DOHH2 (cell line): ENCODE measurements at regions not wholly inside any gene's neighbourhood (a gene's known extent, or its start where the extent isn't known, plus 50 kb on each side); places are given as distances from the start of the nearest gene placed in this dataset.
"Not testable (repeated sequence)": the region's sequence is repeated elsewhere in the genome, so short reads cannot be mapped to it uniquely, and the experiment has no call there.

Experiments
- H3F3A ChIP-seq: fragments of 200-600 bp; sonication (generic), shearing (Covaris generic); 2 replicates; pipeline ENCODE4 v1.6.0; 2016; ENCODE audit warnings: antibody characterized with exemption, mild to moderate bottlenecking; ENCODE audit not compliant: control insufficient read depth, insufficient read depth
- H3K27ac ChIP-seq: fragments of 200-600 bp; sonication (generic); 2 replicates; pipeline ENCODE4 v1.5.1; 2014; ENCODE audit warnings: low read depth, mild to moderate bottlenecking, low read length, moderate library complexity
- H3K27me3 ChIP-seq: fragments of 200-600 bp; sonication (generic); 2 replicates; pipeline ENCODE4 v1.6.1; 2014; ENCODE audit warnings: mild to moderate bottlenecking, low read length, mixed read lengths; ENCODE audit not compliant: control insufficient read depth
- H3K36me3 ChIP-seq: fragments of 200-600 bp; sonication (generic); 2 replicates; pipeline ENCODE4 v1.6.1; 2014; ENCODE audit warnings: mild to moderate bottlenecking, low read length, moderate library complexity, mixed read lengths; ENCODE audit not compliant: control insufficient read depth
- H3K4me1 ChIP-seq: fragments of 200-600 bp; sonication (generic); 2 replicates; pipeline ENCODE4 v1.6.1; 2014; ENCODE audit warnings: mild to moderate bottlenecking, low read length, mixed read lengths; ENCODE audit not compliant: control insufficient read depth
- H3K4me2 ChIP-seq: fragments of 200-600 bp; sonication (generic); 2 replicates; pipeline ENCODE4 v1.6.0; 2014; ENCODE audit warnings: mild to moderate bottlenecking, low read length, moderate library complexity
- H3K4me3 ChIP-seq: fragments of 200-600 bp; sonication (generic); 2 replicates; pipeline ENCODE4 v1.5.1; 2014; ENCODE audit warnings: mild to moderate bottlenecking, low read length, mixed read lengths
- H3K79me2 ChIP-seq: fragments of 200-600 bp; sonication (generic); 2 replicates; pipeline ENCODE4 v1.6.1; 2014; ENCODE audit warnings: mild to moderate bottlenecking, low read length, mixed read lengths; ENCODE audit not compliant: control insufficient read depth
- H3K9me2 ChIP-seq: fragments of 200-600 bp; sonication (generic); replicated peaks from 2 replicates; pipeline ENCODE4 v1.6.1; 2014; ENCODE audit warnings: mild to moderate bottlenecking, low read length, mixed read lengths; ENCODE audit not compliant: control insufficient read depth
- H3K9me3 ChIP-seq: fragments of 200-600 bp; sonication (generic); 2 replicates; pipeline ENCODE4 v1.6.1; 2014; ENCODE audit warnings: antibody characterized with exemption, low read length, mixed read lengths; ENCODE audit not compliant: control insufficient read depth, insufficient read depth
- H4K20me1 ChIP-seq: fragments of 200-600 bp; sonication (generic); 2 replicates; pipeline ENCODE4 v1.6.0; 2014; ENCODE audit warnings: low read depth, mild to moderate bottlenecking, antibody characterized with exemption, low read length, moderate library complexity; ENCODE audit not compliant: control insufficient read depth, insufficient read depth
- CTCF ChIP-seq: fragments of 200-600 bp; sonication (generic); IDR thresholded peaks from one replicate; pipeline ENCODE4 v1.5.1; 2014; ENCODE audit warnings: antibody characterized with exemption, mild to moderate bottlenecking, low read depth, low read length; ENCODE audit not compliant: poor library complexity, severe bottlenecking
- EZH2phosphoT487 ChIP-seq: fragments of 200-600 bp; sonication (generic); IDR thresholded peaks from 2 replicates; pipeline ENCODE4 v1.6.1; 2017; ENCODE audit warnings: borderline replicate concordance, mild to moderate bottlenecking, antibody characterized with exemption, low read length, moderate library complexity, mixed read lengths

GRCh38 chr3:118144919-118145318 is 889.7 kb downstream of the IGSF11 start:
- Histone ChIP-seq H3K4me3 (no peak overlapping the region), H4K20me1 (no peaks in the 10 kb centered on the region), H3K4me1 (no peaks in the 10 kb centered on the region), H3K27me3 (no peaks in the 10 kb centered on the region), H3K36me3 (no peaks in the 10 kb centered on the region), H3K9me3 (no peaks in the 10 kb centered on the region; the same call in 1 of the 2 replicates), H3K27ac (no peak overlapping the region), H3F3A (no peaks in the 10 kb centered on the region), H3K9me2 (no peaks in the 10 kb centered on the region), H3K4me2 (no peak overlapping the region), H3K79me2 (no peaks in the 10 kb centered on the region)
- no peak for TF ChIP-seq EZH2phosphoT487
- no peak for TF ChIP-seq CTCF

- no peaks in the 10 kb centered on the region for H4K20me1 ChIP-seq
- no peak overlapping the region for H3K4me3 ChIP-seq
- H3K9me2 ChIP-seq, result no peaks in the 10 kb centered on the region
- no peaks in the 10 kb centered on the region for H3K27me3 ChIP-seq
- H3K4me1 ChIP-seq, result no peaks in the 10 kb centered on the region
- no peaks in the 10 kb centered on the region for H3F3A ChIP-seq
- H3K4me2 ChIP-seq, result no peak overlapping the region
- no peak for TF ChIP-seq EZH2phosphoT487
- TF ChIP-seq CTCF, result no peak
- no peaks in the 10 kb centered on the region for H3K79me2 ChIP-seq
- H3K27ac ChIP-seq, result no peak overlapping the region
- no peaks in the 10 kb centered on the region for H3K36me3 ChIP-seq
- H3K9me3 ChIP-seq, result no peaks in the 10 kb centered on the region; the same call in 1 of the 2 replicates
These were observed 887.8 kb downstream of the IGSF11 start for GRCh38 chr3:118146658-118147375.

GRCh38 chr3:118151164-118151563 is 883.5 kb downstream of the IGSF11 start:
- H3K36me3 ChIP-seq, result no peaks in the 10 kb centered on the region
- H3K4me2 ChIP-seq, result no peak overlapping the region
- no peaks in the 10 kb centered on the region for H3K79me2 ChIP-seq
- no peaks in the 10 kb centered on the region for H4K20me1 ChIP-seq
- H3K4me3 ChIP-seq, result no peak overlapping the region
- H3K4me1 ChIP-seq, result no peaks in the 10 kb centered on the region
- TF ChIP-seq EZH2phosphoT487 (no peak), CTCF (no peak)
- no peaks in the 10 kb centered on the region for H3K27me3 ChIP-seq
- no peaks in the 10 kb centered on the region for H3K9me3 ChIP-seq
- no peaks in the 10 kb centered on the region for H3K9me2 ChIP-seq
- H3F3A ChIP-seq, result no peaks in the 10 kb centered on the region
- H3K27ac ChIP-seq, result no peak overlapping the region

GRCh38 chr3:118162627-118163588 is 871.7 kb downstream of the IGSF11 start:
- not testable (repeated sequence) for H3K36me3 ChIP-seq, H4K20me1 ChIP-seq, H3K4me1 ChIP-seq, H3K9me2 ChIP-seq, H3K4me3 ChIP-seq, H3F3A ChIP-seq, H3K4me2 ChIP-seq, H3K27ac ChIP-seq, H3K27me3 ChIP-seq, H3K79me2 ChIP-seq, H3K9me3 ChIP-seq
